SU-DHL-6 (cell line): ENCODE measurements at regions not wholly inside any gene's neighbourhood (a gene's known extent, or its start where the extent isn't known, plus 50 kb on each side); places are given as distances from the start of the nearest gene placed in this dataset.

Experiments used
- H2AFZ ChIP-seq: fragments of 200-600 bp; sonication (generic); 2 replicates; pipeline ENCODE4 v1.6.1; 2014; ENCODE audit warnings: low read depth, mild to moderate bottlenecking, moderate library complexity, mixed read lengths, antibody characterized with exemption, low read length; ENCODE audit not compliant: severe bottlenecking
- H3F3A ChIP-seq: fragments of 200-600 bp; shearing (Covaris generic); 2 replicates; pipeline ENCODE4 v1.6.0; 2016; ENCODE audit warnings: antibody characterized with exemption, mild to moderate bottlenecking; ENCODE audit not compliant: insufficient read depth
- H3K27ac ChIP-seq: fragments of 200-600 bp; sonication (generic); 2 replicates; pipeline ENCODE4 v1.5.1; 2016; ENCODE audit warnings: low read depth, mild to moderate bottlenecking, low read length, moderate library complexity, mixed read lengths
- H3K27me3 ChIP-seq: fragments of 200-600 bp; sonication (generic), shearing (Covaris generic); 2 replicates; pipeline ENCODE4 v1.6.0; 2014; ENCODE audit warnings: mild to moderate bottlenecking, low read length
- H3K36me3 ChIP-seq: fragments of 200-600 bp; sonication (generic); 2 replicates; pipeline ENCODE4 v1.6.1; 2014; ENCODE audit warnings: mild to moderate bottlenecking, low read length, mixed read lengths
- H3K4me2 ChIP-seq: fragments of 300-600, 200-600 bp; shearing (Covaris generic), sonication (generic); 2 replicates; pipeline ENCODE4 v1.6.0; 2014; ENCODE audit warnings: low read length, low read depth, mild to moderate bottlenecking; ENCODE audit not compliant: poor library complexity, severe bottlenecking
- H3K4me3 ChIP-seq: fragments of 200-600 bp; sonication (generic); 2 replicates; pipeline ENCODE4 v1.5.1; 2014; ENCODE audit warnings: antibody characterized with exemption, low read length, mild to moderate bottlenecking, mixed read lengths; ENCODE audit not compliant: insufficient read depth, poor library complexity, severe bottlenecking
- H3K79me2 ChIP-seq: fragments of 200-600 bp; sonication (generic); 2 replicates; pipeline ENCODE4 v1.6.1; 2014; ENCODE audit warnings: mild to moderate bottlenecking, low read length, moderate library complexity; ENCODE audit not compliant: insufficient read depth
- H3K9ac ChIP-seq: fragments of 200-600 bp; sonication (generic); 2 replicates; pipeline ENCODE4 v1.7.0; 2014; ENCODE audit warnings: mild to moderate bottlenecking, low read length
- H3K9me2 ChIP-seq: fragments of 200-600 bp; sonication (generic); replicated peaks from 2 replicates; pipeline ENCODE4 v1.6.1; 2014; ENCODE audit warnings: low read length; ENCODE audit not compliant: insufficient read depth
- H3K9me3 ChIP-seq: fragments of 200-600 bp; sonication (generic); 2 replicates; pipeline ENCODE4 v1.6.1; 2014; ENCODE audit warnings: low read length, mixed read lengths; ENCODE audit not compliant: insufficient read depth
- H4K20me1 ChIP-seq: fragments of 200-600 bp; sonication (generic); 2 replicates; pipeline ENCODE4 v1.6.1; 2014; ENCODE audit warnings: low read depth, mild to moderate bottlenecking, antibody characterized with exemption, low read length, moderate library complexity, mixed read lengths
- CTCF ChIP-seq: fragments of 200-600 bp; sonication (generic); IDR thresholded peaks from one replicate; pipeline ENCODE4 v1.5.1; 2017; ENCODE audit warnings: antibody characterized with exemption, mild to moderate bottlenecking, low read length, moderate library complexity; ENCODE audit not compliant: insufficient read depth, poor library complexity, severe bottlenecking
- EZH2phosphoT487 ChIP-seq: fragments of 200-600 bp; sonication (generic), shearing (Covaris generic); conservative IDR thresholded peaks from 2 replicates; pipeline ENCODE4 v1.6.1; 2018; ENCODE audit warnings: mild to moderate bottlenecking, antibody characterized with exemption, low read length, moderate library complexity, mixed read lengths

DNA sequence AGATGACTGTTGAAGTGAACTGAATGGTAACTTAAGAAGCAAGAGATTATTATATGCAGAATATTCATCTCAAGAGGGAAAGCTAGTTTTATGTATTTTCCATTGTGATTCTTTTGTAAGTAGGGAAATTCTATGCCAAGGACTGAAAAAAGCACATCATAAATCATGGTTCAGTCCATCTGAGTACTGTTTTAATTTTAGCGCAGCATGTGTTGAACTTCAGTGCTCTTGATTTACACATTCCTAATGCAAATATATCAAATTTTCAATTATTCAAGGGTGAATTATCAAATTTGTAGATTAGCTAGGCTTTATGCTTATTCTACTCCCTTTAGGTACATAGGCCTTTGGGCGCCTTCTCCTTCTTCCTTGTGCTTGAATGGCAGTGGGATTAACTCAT lies 50.3 kb upstream of the TCF12 start:
- Histone ChIP-seq H3K27ac (no peak overlapping the region), H3F3A (no peaks in the 10 kb centered on the region; the same call in 1 of the 2 replicates), H3K79me2 (no peaks in the 10 kb centered on the region), H3K27me3 (no peaks in the 10 kb centered on the region), H2AFZ (no peak overlapping the region), H4K20me1 (no peaks in the 10 kb centered on the region), H3K9ac (no peak overlapping the region), H3K36me3 (no peaks in the 10 kb centered on the region), H3K4me3 (no peak overlapping the region), H3K9me2 (no peaks in the 10 kb centered on the region), H3K9me3 (no peaks in the 10 kb centered on the region), H3K4me2 (no peak overlapping the region)
- TF ChIP-seq CTCF (no peak), EZH2phosphoT487 (no peak)

DNA sequence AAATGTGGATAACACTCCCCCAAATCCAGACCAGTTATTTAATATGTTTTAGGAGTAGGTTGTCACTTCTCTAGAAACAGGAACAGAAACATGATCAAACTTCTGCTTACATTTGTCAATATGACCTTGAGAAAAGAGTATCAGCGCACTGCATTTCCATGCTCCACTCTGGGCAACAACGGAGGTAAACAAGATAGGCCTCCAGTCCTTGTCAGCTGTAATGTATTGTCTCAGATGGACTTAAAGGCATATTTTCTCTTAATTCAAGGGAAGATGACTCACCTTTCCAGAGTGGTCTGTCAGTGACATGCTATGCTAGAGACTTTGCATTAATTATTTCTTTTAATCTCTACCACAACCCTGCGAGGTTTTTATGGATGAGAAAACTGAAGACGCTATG lies 51.6 kb upstream of the TCF12 start:
- Histone ChIP-seq H3K4me3 (no peak overlapping the region), H3F3A (no peaks in the 10 kb centered on the region; the same call in 1 of the 2 replicates), H3K27me3 (no peaks in the 10 kb centered on the region), H3K9me3 (no peaks in the 10 kb centered on the region), H3K9me2 (no peaks in the 10 kb centered on the region), H3K4me2 (no peak overlapping the region), H3K27ac (no peak overlapping the region), H4K20me1 (no peaks in the 10 kb centered on the region), H3K79me2 (no peaks in the 10 kb centered on the region), H2AFZ (no peak overlapping the region), H3K9ac (no peak overlapping the region), H3K36me3 (no peaks in the 10 kb centered on the region)
- TF ChIP-seq EZH2phosphoT487 (no peak), CTCF (no peak)

GRCh38 chr15:56857828-56858227 lies 60.6 kb upstream of the TCF12 start:
- Histone ChIP-seq H3K36me3 (no peaks in the 10 kb centered on the region), H3K27me3 (no peaks in the 10 kb centered on the region), H4K20me1 (no peaks in the 10 kb centered on the region), H3K9me3 (no peaks in the 10 kb centered on the region), H3K27ac (no peak overlapping the region), H2AFZ (no peak overlapping the region), H3K79me2 (no peaks in the 10 kb centered on the region), H3K9me2 (no peaks in the 10 kb centered on the region), H3F3A (no peaks in the 10 kb centered on the region), H3K4me2 (no peak overlapping the region), H3K4me3 (no peak overlapping the region), H3K9ac (no peak overlapping the region)
- TF ChIP-seq CTCF: no peak
- TF ChIP-seq EZH2phosphoT487: no peak

GRCh38 chr15:56856934-56857333 lies 61.5 kb upstream of the TCF12 start:
- no peak overlapping the region for H3K4me3 ChIP-seq
- H4K20me1 ChIP-seq: no peaks in the 10 kb centered on the region
- no peak overlapping the region for H3K27ac ChIP-seq
- H3F3A ChIP-seq: no peaks in the 10 kb centered on the region
- H2AFZ ChIP-seq: no peak overlapping the region
- H3K36me3 ChIP-seq: no peaks in the 10 kb centered on the region
- H3K9me3 ChIP-seq: no peaks in the 10 kb centered on the region
- no peak for TF ChIP-seq EZH2phosphoT487
- no peak for TF ChIP-seq CTCF
- no peaks in the 10 kb centered on the region for H3K9me2 ChIP-seq
- no peaks in the 10 kb centered on the region for H3K79me2 ChIP-seq
- H3K9ac ChIP-seq: no peak overlapping the region
- no peaks in the 10 kb centered on the region for H3K27me3 ChIP-seq
- H3K4me2 ChIP-seq: no peak overlapping the region
